ENCODE measurements at regions not wholly inside any gene's neighbourhood (a gene's known extent, or its start where the extent isn't known, plus 50 kb on each side); places are given as distances from the start of the nearest gene placed in this dataset.

DNA sequence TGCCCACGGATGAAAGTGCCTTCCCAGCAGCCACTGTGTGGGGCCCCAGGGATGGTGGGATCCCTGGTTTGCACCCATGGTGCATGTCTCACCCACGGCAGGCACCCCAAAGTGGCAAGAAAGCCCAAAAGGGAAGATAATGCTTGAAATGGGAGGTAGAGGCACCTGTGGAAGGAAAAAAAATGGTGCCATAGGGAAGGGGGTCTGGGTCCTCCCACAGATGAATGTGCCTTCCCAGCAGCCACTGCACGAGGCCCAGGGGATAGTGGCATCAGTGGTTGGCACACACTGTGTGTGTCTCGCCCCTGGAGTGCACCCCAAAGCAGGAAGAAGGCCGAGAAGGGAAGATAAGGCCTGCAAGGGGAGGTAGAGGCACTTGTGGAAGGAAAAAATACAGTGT lies 264.2 kb downstream of the ALG10 start:
- no peak for TF ChIP-seq EZH2 (IDR thresholded peaks at IDR 0.05; ENCODE audit: low read length, missing control alignments)
- TF ChIP-seq, protein P1, sequence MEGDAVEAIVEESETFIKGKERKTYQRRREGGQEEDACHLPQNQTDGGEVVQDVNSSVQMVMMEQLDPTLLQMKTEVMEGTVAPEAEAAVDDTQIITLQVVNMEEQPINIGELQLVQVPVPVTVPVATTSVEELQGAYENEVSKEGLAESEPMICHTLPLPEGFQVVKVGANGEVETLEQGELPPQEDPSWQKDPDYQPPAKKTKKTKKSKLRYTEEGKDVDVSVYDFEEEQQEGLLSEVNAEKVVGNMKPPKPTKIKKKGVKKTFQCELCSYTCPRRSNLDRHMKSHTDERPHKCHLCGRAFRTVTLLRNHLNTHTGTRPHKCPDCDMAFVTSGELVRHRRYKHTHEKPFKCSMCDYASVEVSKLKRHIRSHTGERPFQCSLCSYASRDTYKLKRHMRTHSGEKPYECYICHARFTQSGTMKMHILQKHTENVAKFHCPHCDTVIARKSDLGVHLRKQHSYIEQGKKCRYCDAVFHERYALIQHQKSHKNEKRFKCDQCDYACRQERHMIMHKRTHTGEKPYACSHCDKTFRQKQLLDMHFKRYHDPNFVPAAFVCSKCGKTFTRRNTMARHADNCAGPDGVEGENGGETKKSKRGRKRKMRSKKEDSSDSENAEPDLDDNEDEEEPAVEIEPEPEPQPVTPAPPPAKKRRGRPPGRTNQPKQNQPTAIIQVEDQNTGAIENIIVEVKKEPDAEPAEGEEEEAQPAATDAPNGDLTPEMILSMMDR (conservative IDR thresholded peaks at IDR 0.05 in 1 of 2, IDR thresholded peaks at IDR 0.05 in 1 of 2; ENCODE audit: low read depth in 1 of 2, low read length in 2 of 2), result no peak

Data from fibroblast of lung (primary cell).